Astrocyte of the hippocampus (primary cell): ENCODE measurements at regions not wholly inside any gene's neighbourhood (a gene's known extent, or its start where the extent isn't known, plus 50 kb on each side); places are given as distances from the start of the nearest gene placed in this dataset.
"Not testable (repeated sequence)": the region's sequence is repeated elsewhere in the genome, so short reads cannot be mapped to it uniquely, and the experiment has no call there.

Experiments used
- DNase-seq: peaks from one replicate; pipeline ENCODE4 v3.0.0; 2011; ENCODE audit warnings: low read depth, low spot score

- DNase-seq = peak; percentile 89
These were observed 552.7 kb downstream of the RAPGEF2 start for GRCh38 chr4:159655547-159655946.

DNA sequence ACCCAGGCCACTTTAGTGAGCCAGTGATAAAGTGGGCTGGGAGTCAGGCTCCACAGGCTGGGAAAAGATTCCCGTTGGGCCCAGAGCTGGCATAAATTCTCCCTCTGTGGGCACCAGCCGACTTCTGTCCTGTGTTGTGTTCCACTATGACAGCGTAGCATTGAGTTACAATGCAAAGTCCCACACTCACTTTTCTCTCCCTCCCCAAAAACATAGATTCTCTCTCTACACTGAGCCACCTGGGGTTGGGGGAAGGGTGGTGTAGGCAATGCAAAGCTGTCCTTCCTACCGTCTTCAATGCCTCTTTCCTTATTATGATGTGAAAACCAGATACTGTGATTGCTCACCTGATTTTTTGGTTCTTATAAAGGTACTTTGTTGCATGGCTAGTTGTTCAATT lies 566.2 kb downstream of the RAPGEF2 start:
- no peak for DNase-seq

DNA sequence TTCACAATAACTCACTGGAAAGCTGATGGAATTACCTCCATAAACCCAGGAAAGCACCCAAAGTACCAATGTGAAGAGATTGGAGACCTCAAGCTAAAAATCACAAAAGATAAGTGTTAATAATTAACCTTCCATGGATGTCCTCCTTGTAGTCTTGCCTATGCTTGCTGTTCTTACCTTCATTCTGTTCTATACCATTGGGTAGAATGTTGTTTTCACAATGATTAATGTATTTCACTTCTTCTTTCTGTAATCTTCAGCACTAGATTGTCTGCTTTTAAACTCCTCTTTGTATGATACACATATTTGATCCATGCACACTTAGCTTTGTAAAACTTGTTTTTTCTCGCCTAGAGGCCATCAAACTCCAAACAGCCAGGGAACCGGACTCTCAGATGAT lies 570.3 kb downstream of the RAPGEF2 start:
- DNase-seq = no peak

DNA sequence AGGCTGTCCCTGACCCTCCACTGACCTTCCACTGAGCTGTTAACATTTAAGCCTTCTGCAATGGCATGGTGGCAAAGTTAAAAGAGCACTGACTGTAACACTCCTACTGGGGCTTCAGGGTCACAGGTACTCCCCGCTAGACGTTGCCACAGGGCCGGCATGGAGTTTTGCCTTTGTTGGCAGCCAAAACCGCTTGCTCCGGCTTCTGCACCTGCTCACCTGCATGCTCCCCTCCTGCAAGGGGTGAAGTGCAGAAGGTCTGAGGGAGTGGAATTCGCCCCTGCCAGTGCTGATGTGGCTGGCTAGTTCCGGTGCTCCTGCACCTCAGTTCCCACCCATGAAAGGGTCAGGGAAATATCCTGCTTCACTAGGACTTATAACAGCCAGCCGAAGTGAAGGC lies 571.4 kb downstream of the RAPGEF2 start:
- no peak for DNase-seq

DNA sequence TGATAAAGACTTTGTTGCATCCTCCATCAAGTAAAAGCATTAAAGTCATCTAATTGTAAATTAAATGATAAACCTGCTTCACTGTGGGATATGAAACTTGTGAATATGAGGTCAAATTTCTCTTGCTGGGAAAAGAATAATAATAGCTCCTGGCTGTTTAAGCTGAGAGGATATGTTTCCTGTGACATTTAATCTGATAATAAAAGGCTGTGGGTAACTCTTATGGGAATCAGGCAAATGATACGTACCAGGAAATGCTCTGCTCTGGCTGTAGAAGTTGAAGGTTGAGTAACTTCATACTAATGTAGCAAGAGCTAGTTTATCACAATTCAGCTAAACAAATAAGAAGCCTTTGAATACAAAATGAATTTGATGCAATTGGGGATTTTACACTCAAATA lies 574.6 kb downstream of the RAPGEF2 start:
- DNase-seq = no peak

DNA sequence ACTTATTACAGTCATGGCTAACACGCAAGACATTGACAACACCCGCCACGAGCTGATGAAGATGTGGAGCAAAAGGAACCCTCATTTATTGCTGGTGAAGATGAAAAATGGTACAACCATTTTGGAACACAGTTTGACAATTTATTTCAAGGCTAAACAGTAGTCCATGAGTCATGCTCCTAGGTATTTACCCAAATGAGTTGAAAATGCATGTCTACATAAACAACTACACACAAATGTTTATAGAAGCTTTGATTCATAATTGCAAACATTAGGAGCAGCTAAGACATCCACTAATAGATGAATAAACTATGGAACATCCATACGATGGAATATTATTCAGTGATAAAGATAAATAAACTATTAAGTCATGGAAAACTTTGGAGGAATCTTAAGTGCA lies 580.1 kb downstream of the RAPGEF2 start:
- DNase-seq = no peak

DNA sequence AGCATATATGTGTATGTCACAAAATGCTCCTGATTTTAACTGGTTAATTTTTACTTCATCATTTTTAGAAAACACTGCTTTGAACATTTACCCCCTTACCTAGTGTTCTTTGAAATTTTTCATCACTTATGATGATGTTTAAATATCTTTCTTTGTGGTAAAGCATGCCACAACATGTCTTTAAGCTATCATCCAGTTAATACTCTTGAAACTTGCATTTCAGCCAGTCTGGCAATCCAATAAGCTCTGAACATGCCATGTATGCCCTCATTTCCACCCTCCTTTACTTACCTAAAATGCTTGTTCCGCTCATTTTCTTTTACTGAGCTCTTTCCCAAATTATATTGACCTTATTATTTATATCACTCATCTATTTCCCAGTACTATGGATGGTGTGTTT lies 581.2 kb downstream of the RAPGEF2 start:
- DNase-seq = no peak

- DNase-seq = peak; percentile 70
These were observed 582.6 kb downstream of the RAPGEF2 start for GRCh38 chr4:159685340-159686092.

- DNase-seq = no peak
These were observed 586.6 kb downstream of the RAPGEF2 start for GRCh38 chr4:159689526-159689925.

DNA sequence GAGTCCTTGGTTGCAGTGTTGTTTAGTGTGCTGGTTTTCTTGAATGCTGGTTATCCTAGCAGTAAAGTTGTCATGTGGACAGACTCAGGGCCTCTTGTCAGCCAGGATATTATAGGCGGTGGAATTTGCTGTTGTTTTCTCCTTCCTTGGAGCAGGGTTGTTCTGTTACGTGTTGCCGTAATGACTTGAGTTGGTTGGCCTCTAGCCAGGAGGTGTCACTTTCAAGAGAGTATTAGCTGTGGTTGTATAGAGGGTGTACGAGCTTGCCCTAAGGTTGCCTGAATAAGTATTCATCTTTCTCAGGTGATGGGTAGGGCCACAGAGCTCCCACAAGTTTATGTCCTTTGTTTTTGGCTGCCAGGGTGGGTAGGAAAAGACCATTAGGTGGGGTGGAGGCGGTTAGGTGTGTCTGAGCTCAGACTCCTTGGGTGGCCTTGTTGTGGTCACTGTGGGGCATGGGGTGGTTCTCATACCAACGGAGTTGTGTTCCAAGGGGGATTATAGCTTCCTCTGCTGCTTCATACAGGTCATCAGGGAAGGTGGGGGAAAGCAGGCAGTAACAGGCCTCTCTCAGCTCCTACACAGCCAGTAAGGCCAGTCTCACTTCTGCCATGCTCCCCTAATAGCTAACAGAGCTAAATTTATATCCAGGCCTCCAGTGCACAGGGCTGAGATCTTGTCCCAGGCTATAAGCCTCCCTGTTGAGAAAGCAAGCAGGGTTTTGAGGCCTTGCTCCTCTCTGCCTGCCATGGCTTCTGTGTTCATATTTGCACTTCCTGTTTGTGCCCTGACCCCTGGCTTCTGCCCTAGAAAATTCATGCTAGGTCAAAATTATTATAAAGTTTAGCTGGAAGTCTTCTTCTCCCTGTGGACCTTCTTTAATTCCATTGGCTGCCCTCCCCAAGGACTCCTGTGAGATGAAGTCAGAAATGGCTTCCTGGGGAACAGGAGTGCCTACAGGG lies 594.7 kb downstream of the RAPGEF2 start:
- peak; percentile 19 for DNase-seq

GRCh38 chr4:159698336-159698735 lies 595.5 kb downstream of the RAPGEF2 start:
- peak; percentile 69 for DNase-seq

DNA sequence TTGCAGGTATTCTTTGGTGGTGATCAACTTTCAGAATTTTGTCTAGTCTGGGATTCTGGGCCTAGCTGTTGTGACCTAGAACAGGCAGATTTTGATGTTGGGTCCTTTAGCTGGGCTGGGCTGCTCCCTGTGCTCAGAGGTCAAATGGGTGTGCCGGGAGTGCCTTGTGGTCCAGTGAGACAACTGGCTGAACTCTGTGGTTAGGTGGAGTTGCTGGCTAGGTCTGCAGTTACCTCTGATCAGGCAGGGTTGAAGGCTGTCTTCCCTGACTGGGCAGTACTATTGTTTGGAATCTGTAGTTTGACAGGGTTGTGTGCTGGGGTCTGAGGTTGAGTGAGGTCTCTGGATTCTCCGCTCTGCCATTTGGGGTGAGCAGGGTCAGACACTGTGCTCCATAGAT lies 599.3 kb downstream of the RAPGEF2 start:
- no peak for DNase-seq

- no peak for DNase-seq
These were observed 602.5 kb downstream of the RAPGEF2 start for GRCh38 chr4:159705334-159705733.

- DNase-seq = no peak
These were observed 603.8 kb downstream of the RAPGEF2 start for GRCh38 chr4:159706704-159707103.

- DNase-seq = not testable (repeated sequence)
These were observed 612.3 kb downstream of the RAPGEF2 start for GRCh38 chr4:159715180-159715579.

- DNase-seq = peak; percentile 43
These were observed 616.7 kb downstream of the RAPGEF2 start for GRCh38 chr4:159719531-159719930.

- DNase-seq = no peak
These were observed 619.2 kb downstream of the RAPGEF2 start for GRCh38 chr4:159722052-159722451.

DNA sequence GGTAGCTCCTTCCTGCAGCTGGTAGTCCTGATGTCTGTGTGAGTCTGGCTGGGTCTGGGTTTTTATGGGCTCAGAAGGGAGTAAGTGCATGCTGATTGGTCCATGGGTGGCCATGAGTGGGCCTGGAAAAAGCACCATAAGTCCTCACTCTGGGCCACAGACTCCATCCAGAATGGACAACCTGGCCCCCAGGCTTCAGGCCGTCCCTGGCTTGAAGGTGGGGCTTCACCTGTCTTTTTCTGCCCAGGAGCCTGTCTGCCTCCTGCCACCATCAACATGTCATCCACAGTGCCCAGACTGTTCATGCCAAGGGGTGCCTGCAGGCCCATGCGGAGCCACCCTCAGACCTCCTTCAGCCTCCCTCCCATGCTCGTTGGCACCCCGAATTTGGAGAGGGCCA lies 620.0 kb downstream of the RAPGEF2 start:
- no peak for DNase-seq

- no peak for DNase-seq
These were observed 620.6 kb downstream of the RAPGEF2 start for GRCh38 chr4:159723341-159724048.

DNA sequence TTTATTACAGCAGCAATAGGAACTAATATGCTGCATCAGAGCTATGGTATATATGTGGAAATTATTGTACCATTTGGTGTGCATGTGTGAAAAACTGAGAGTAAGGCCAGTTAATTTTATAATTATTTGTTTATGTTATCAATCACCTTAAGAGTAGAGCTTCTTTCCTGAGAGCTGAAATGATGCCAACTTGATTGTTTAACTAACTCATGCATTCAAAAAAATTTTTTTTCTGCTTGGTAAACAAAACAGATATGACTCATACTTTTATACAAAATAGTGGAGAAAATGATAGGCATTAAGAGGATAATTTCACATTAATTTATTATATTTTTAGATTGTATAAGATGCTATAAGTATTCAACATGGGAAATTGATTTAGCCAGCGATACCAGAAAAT lies 622.7 kb downstream of the RAPGEF2 start:
- no peak for DNase-seq

- no peak for DNase-seq
These were observed 632.7 kb downstream of the RAPGEF2 start for GRCh38 chr4:159735281-159736207.
